Prostate gland (tissue), 2 donors: ENCODE measurements at regions not wholly inside any gene's neighbourhood (a gene's known extent, or its start where the extent isn't known, plus 50 kb on each side); places are given as distances from the start of the nearest gene placed in this dataset.
"Not testable (repeated sequence)": the region's sequence is repeated elsewhere in the genome, so short reads cannot be mapped to it uniquely, and the experiment has no call there.

Experiments
- DNase-seq: peaks from one replicate; pipeline ENCODE4 v3.0.0-alpha.2; 2019; ENCODE audit warnings: low spot score
- H3K27ac ChIP-seq, 2 donors: fragments of 200-600 bp; sonication (generic); 2 replicates each; pipeline ENCODE4 v1.5.1; 2017 to 2019
- H3K27me3 ChIP-seq: fragments of 200-600 bp; sonication (generic); replicated peaks from 2 replicates; pipeline ENCODE4 v1.5.1; 2019; ENCODE audit not compliant: insufficient read depth
- H3K36me3 ChIP-seq, 2 donors: fragments of 200-600 bp; sonication (generic); 1 replicate in 1 of 2; 2 replicates in 1 of 2; pipeline versions ENCODE4 v1.5.1 to v1.8.1; 2017 to 2019
- H3K4me1 ChIP-seq: fragments of 200-600 bp; sonication (generic); replicated peaks from 2 replicates; pipeline ENCODE4 v1.5.1; 2019
- H3K4me3 ChIP-seq, 2 donors: fragments of 200-600 bp; sonication (generic); 2 replicates each; pipeline ENCODE4 v1.5.1; 2017 to 2019
- H3K9me3 ChIP-seq: fragments of 200-600 bp; sonication (generic); 2 replicates; pipeline ENCODE4 v1.5.1; 2017
- CTCF ChIP-seq, 4 experiments: fragments of 200-600 bp in 2 of 4; fragments of 450-650 bp in 2 of 4; sonication (generic) in 2 of 4; IDR thresholded peaks; 1 replicate in 3 of 4; 2 replicates in 1 of 4; pipeline ENCODE4 v1.5.1; 2016 to 2019; ENCODE audit warnings: antibody characterized with exemption in 4 of 4, mild to moderate bottlenecking in 2 of 4, moderate library complexity in 2 of 4
- POLR2A ChIP-seq: fragments of 450-650 bp; IDR thresholded peaks from one replicate; pipeline ENCODE4 v1.6.1; 2016; ENCODE audit warnings: antibody characterized with exemption, mild to moderate bottlenecking
- POLR2AphosphoS5 ChIP-seq: sonication (generic); formaldehyde crosslinking; IDR thresholded peaks from one replicate; pipeline ENCODE4 v1.6.1; 2017; ENCODE audit warnings: antibody characterized with exemption
- WGBS: methylation state at CpG from one replicate; pipeline ENCODE4 v1.1.5; 2018; 5-methylcytosine and 5-hydroxymethylcytosine counted together
- intact Hi-C: fragments of 100-400 bp; cut with DNase I; formaldehyde crosslinking; loops from one replicate; pipeline ENCODE4 v1.14.2; 2022

DNA sequence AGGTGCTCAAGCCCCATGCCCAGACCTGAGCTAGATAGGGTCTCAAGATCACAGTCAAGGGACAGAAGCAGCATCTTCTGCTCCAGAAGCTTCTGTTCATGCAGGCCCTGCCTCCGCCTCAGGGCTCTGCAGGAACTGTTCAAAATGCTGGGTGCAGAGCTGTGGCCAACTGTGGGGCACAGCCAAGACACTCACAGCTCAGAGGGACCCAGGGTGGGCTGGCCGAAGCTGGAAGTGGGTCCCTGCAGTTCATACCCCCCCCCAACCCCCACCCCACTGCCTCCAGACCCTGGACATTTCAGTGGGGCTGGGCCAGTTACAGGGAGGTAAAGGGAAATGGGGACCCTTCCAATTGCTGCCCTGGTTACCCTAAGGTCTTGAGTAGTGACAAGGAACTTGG, 129.0 kb downstream of the CRYBB2 start:
- Histone ChIP-seq H3K4me3 (no peak overlapping the region), H3K27ac (no peak overlapping the region), H3K9me3 (no peaks in the 10 kb centered on the region), H3K36me3 (no peaks in the 10 kb centered on the region), H3K4me1 (no peaks in the 10 kb centered on the region), H3K27me3 (no peaks in the 10 kb centered on the region)
- TF ChIP-seq POLR2AphosphoS5 (no peak), CTCF (IDR thresholded peaks at IDR 0.05) (no peak), POLR2A (no peak)
- intact Hi-C loops: no loop called here
- 100% methylated on average over 2 of the region's 2 CpGs for WGBS
- DNase-seq: no peak

- 81% methylated on average over 5 of the region's 5 CpGs for WGBS
- intact Hi-C loops, DNase-seq, H3K27ac ChIP-seq, H3K27me3 ChIP-seq, H3K9me3 ChIP-seq, H3K4me1 ChIP-seq, H3K36me3 ChIP-seq, H3K4me3 ChIP-seq: not testable (repeated sequence)
These were observed 129.6 kb downstream of the CRYBB2 start for GRCh38 chr22:25348996-25349395.

GRCh38 chr22:25350551-25350971, 131.1 kb downstream of the CRYBB2 start:
- Histone ChIP-seq H3K27ac (no peak overlapping the region), H3K9me3 (no peaks in the 10 kb centered on the region), H3K4me1 (no peaks in the 10 kb centered on the region), H3K36me3 (no peaks in the 10 kb centered on the region), H3K4me3 (no peak overlapping the region), H3K27me3 (no peaks in the 10 kb centered on the region)
- 81% methylated on average over 17 of the region's 26 CpGs for WGBS
- intact Hi-C loops: no loop called here
- TF ChIP-seq CTCF (IDR thresholded peaks at IDR 0.05): no peak
- no peak for TF ChIP-seq POLR2A
- TF ChIP-seq POLR2AphosphoS5: no peak
- DNase-seq: no peak

DNA sequence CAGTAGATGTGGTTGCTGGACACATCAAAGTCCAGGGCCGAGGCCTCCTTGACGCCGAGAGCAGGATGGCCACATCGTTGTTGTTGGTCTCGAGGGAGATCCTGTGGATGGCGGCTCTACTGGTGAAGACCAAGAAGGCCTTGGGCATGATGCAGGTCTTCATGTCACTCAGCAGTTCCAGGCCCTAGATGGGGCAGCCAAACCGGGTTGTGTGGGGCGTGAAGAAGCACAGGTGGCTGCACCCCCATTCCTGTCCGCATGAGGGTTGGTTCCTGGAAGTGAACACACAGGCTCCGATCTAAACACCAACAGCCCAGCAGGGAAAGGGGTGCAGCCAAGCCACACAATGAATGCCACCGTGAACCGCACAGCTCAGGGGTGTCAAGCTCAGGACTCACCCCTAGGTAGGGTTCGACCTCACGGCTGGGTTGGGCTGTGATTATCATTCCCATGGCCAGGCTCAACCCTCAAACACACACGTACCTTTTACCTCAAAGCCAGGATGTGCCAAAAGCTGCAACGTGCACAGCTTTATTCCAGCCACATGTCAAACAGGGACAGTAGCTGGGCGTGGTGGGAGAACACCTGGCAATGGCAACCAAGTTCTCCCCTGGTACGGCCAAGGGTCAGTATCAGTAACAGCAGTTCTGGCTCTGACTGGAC, 132.3 kb downstream of the CRYBB2 start:
- no peak for TF ChIP-seq POLR2A
- TF ChIP-seq CTCF (IDR thresholded peaks at IDR 0.05): no peak
- TF ChIP-seq POLR2AphosphoS5: no peak
- H3K36me3 ChIP-seq: no peaks in the 10 kb centered on the region
- DNase-seq: no peak
- no peak overlapping the region for H3K4me3 ChIP-seq
- H3K27me3 ChIP-seq: no peaks in the 10 kb centered on the region
- H3K27ac ChIP-seq: no peak overlapping the region
- H3K4me1 ChIP-seq: no peaks in the 10 kb centered on the region
- intact Hi-C loops: no loop called here
- 92% methylated on average over 17 of the region's 18 CpGs for WGBS
- no peaks in the 10 kb centered on the region for H3K9me3 ChIP-seq

GRCh38 chr22:25352294-25352680, 132.8 kb downstream of the CRYBB2 start:
- Histone ChIP-seq H3K9me3 (no peaks in the 10 kb centered on the region), H3K27me3 (no peaks in the 10 kb centered on the region), H3K4me1 (no peaks in the 10 kb centered on the region), H3K36me3 (no peaks in the 10 kb centered on the region), H3K27ac (no peak overlapping the region), H3K4me3 (no peak overlapping the region)
- no peak for DNase-seq
- TF ChIP-seq POLR2AphosphoS5 (no peak), POLR2A (no peak), CTCF (IDR thresholded peaks at IDR 0.05) (no peak)
- intact Hi-C loops: no loop called here
- 91% methylated on average over 8 of the region's 8 CpGs for WGBS
